GM23338 (cell line): ENCODE measurements at regions not wholly inside any gene's neighbourhood (a gene's known extent, or its start where the extent isn't known, plus 50 kb on each side); places are given as distances from the start of the nearest gene placed in this dataset.

ENCODE experiments used
- ATAC-seq: fragments of 200-7000 bp; cut with Tn5 transposase; 3 replicates; pipeline ENCODE4 v1.9.1; 2020
- DNase-seq: peaks from one replicate; pipeline ENCODE4 v3.0.0-alpha.2; 2015; ENCODE audit warnings: low spot score
- H2AFZ ChIP-seq: fragments of 200-600 bp; sonication (generic); 2 replicates; pipeline ENCODE4 v1.8.0; 2016; ENCODE audit warnings: antibody characterized with exemption, mild to moderate bottlenecking, moderate library complexity
- H3F3A ChIP-seq: fragments of 200-600 bp; sonication (generic); replicated peaks from 2 replicates; pipeline ENCODE4 v1.8.0; 2017; ENCODE audit warnings: antibody characterized with exemption, mixed run types, low read depth
- H3K27ac ChIP-seq: fragments of 200-600 bp; sonication (generic); 2 replicates; pipeline ENCODE4 v1.6.1; 2016; ENCODE audit warnings: low read depth
- H3K27me3 ChIP-seq: fragments of 200-600 bp; sonication (generic); 2 replicates; pipeline ENCODE4 v1.8.0; 2016; ENCODE audit warnings: mild to moderate bottlenecking, mixed run types, moderate library complexity; ENCODE audit not compliant: insufficient read depth
- H3K36me3 ChIP-seq: fragments of 200-600 bp; sonication (generic); 2 replicates; pipeline ENCODE4 v1.8.0; 2016; ENCODE audit warnings: mild to moderate bottlenecking; ENCODE audit not compliant: insufficient read depth
- H3K4me1 ChIP-seq: fragments of 200-600 bp; sonication (generic); 2 replicates; pipeline ENCODE4 v1.8.0; 2016; ENCODE audit warnings: mild to moderate bottlenecking, moderate library complexity; ENCODE audit not compliant: insufficient read depth
- H3K4me2 ChIP-seq: fragments of 200-600 bp; sonication (generic); 2 replicates; pipeline ENCODE4 v1.7.1; 2017; ENCODE audit warnings: mixed run types
- H3K4me3 ChIP-seq: fragments of 200-600 bp; sonication (generic); 2 replicates; pipeline ENCODE4 v1.6.1; 2016; ENCODE audit warnings: mixed run types
- H3K79me2 ChIP-seq: fragments of 200-600 bp; sonication (generic); replicated peaks from 2 replicates; pipeline ENCODE4 v1.8.0; 2017; ENCODE audit warnings: mild to moderate bottlenecking; ENCODE audit not compliant: insufficient read depth
- H3K9me2 ChIP-seq: fragments of 200-600 bp; sonication (generic); 2 replicates; pipeline ENCODE4 v1.8.0; 2017; ENCODE audit not compliant: insufficient read depth
- H4K20me1 ChIP-seq: fragments of 200-600 bp; sonication (generic); replicated peaks from 2 replicates; pipeline ENCODE4 v1.8.0; 2017; ENCODE audit warnings: mild to moderate bottlenecking; ENCODE audit not compliant: insufficient read depth
- H3K27ac Mint-ChIP-seq: 2 replicates; pipeline ENCODE4 v1.8.0; 2020; ENCODE audit warnings: inconsistent platforms, mild to moderate bottlenecking, moderate library complexity, mixed read lengths
- H3K27me3 Mint-ChIP-seq: 3 replicates; pipeline ENCODE4 v1.8.0; 2022; ENCODE audit warnings: low read depth, mild to moderate bottlenecking, moderate library complexity, mixed read lengths, inconsistent platforms; ENCODE audit not compliant: insufficient read depth, poor library complexity
- H3K36me3 Mint-ChIP-seq: 3 replicates; pipeline ENCODE4 v1.8.0; 2021; ENCODE audit warnings: low read depth, mild to moderate bottlenecking, inconsistent platforms, moderate library complexity, mixed read lengths
- H3K4me1 Mint-ChIP-seq: 3 replicates; pipeline ENCODE4 v1.8.0; 2020; ENCODE audit warnings: mild to moderate bottlenecking, inconsistent platforms, mixed read lengths
- H3K4me3 Mint-ChIP-seq: 3 replicates; pipeline ENCODE4 v1.8.0; 2021; ENCODE audit warnings: moderate library complexity, mild to moderate bottlenecking, inconsistent platforms, mixed read lengths
- H3K9me3 Mint-ChIP-seq: 3 replicates; pipeline ENCODE4 v1.8.0; 2020; ENCODE audit warnings: moderate library complexity, mild to moderate bottlenecking, inconsistent platforms, mixed read lengths
- CREB1 ChIP-seq: fragments of 250-450 bp; sonication (Bioruptor Pico); IDR thresholded peaks from 2 replicates; pipeline ENCODE4 v1.5.0; 2020; ENCODE audit warnings: low read depth, mild to moderate bottlenecking, moderate library complexity
- ETS1 ChIP-seq: IDR thresholded peaks from 2 replicates; pipeline ENCODE4 v1.6.1; 2016; ENCODE audit warnings: antibody characterized with exemption
- EZH2 ChIP-seq: fragments of 200-600 bp; sonication (generic); IDR thresholded peaks from one replicate; pipeline ENCODE4 v1.8.0; 2017; ENCODE audit warnings: antibody characterized with exemption, mild to moderate bottlenecking, low read depth; ENCODE audit not compliant: unreplicated experiment
- EZH2phosphoT487 ChIP-seq: fragments of 200-600 bp; sonication (generic); IDR thresholded peaks from one replicate; pipeline ENCODE4 v1.8.1; 2018; ENCODE audit warnings: antibody characterized with exemption; ENCODE audit not compliant: unreplicated experiment
- JUNB ChIP-seq: IDR thresholded peaks from one replicate; pipeline ENCODE4 v1.6.1; 2016; ENCODE audit warnings: antibody characterized with exemption; ENCODE audit not compliant: unreplicated experiment
- NANOG ChIP-seq: IDR thresholded peaks from 2 replicates; pipeline ENCODE4 v1.6.1; 2016; ENCODE audit warnings: antibody characterized with exemption, borderline replicate concordance
- POLR2AphosphoS5 ChIP-seq: IDR thresholded peaks from 2 replicates; pipeline ENCODE4 v1.6.1; 2016; ENCODE audit warnings: antibody characterized with exemption, low read depth
- STAT1 ChIP-seq: IDR thresholded peaks from one replicate; pipeline ENCODE4 v1.6.1; 2016; ENCODE audit warnings: antibody characterized with exemption; ENCODE audit not compliant: unreplicated experiment
- ZNF114 ChIP-seq: fragments of 250-450 bp; sonication (Bioruptor Pico); IDR thresholded peaks from 2 replicates; pipeline ENCODE4 v1.5.0; 2020; ENCODE audit warnings: mild to moderate bottlenecking, moderate library complexity
- ZNF331 ChIP-seq: fragments of 250-450 bp; sonication (Bioruptor Pico); IDR thresholded peaks from 2 replicates; pipeline ENCODE4 v1.5.0; 2020; ENCODE audit warnings: low read depth, mild to moderate bottlenecking, moderate library complexity
- TF ChIP-seq, protein P1 (sequence below), 2 experiments: fragments of 200-600 bp in 1 of 2; sonication (generic) in 1 of 2; conservative IDR thresholded peaks; 2 replicates each; pipeline versions ENCODE4 v1.5.1 to v1.6.1; 2016 to 2017; ENCODE audit warnings: antibody characterized with exemption in 2 of 2, low read depth in 2 of 2, mild to moderate bottlenecking in 2 of 2, moderate library complexity in 1 of 2
- TF ChIP-seq, protein P2 (sequence below): fragments of 250-450 bp; sonication (Bioruptor Pico); IDR thresholded peaks from 2 replicates; pipeline ENCODE4 v1.5.0; 2020; ENCODE audit warnings: mild to moderate bottlenecking, moderate library complexity
- TF ChIP-seq, protein P3 (sequence below): IDR thresholded peaks from one replicate; pipeline ENCODE4 v1.6.1; 2018; ENCODE audit warnings: antibody characterized with exemption; ENCODE audit not compliant: unreplicated experiment

GRCh38 chr16:87186876-87187533, 130.2 kb downstream of the C16orf95 start:
- Histone ChIP-seq H3K27me3 (no peaks in the 10 kb centered on the region), H3K4me2 (no peak overlapping the region), H3K27ac (no peak overlapping the region), H4K20me1 (no peaks in the 10 kb centered on the region), H3K36me3 (no peaks in the 10 kb centered on the region), H3K4me3 (no peak overlapping the region), H3F3A (peaks cover 11% of the 10 kb centered on the region), H2AFZ (no peak overlapping the region), H3K79me2 (no peaks in the 10 kb centered on the region), H3K4me1 (no peaks in the 10 kb centered on the region), H3K9me2 (no peaks in the 10 kb centered on the region)
- Mint-ChIP-seq H3K4me3 (no peak overlapping the region), H3K4me1 (peaks cover 15% of the 10 kb centered on the region), H3K36me3 (peaks cover 7% of the 10 kb centered on the region; the same call in 2 of the 3 replicates), H3K27me3 (peaks cover 11% of the 10 kb centered on the region), H3K9me3 (peaks cover 27% of the 10 kb centered on the region), H3K27ac (no peak overlapping the region)
- DNase-seq (no peak), ATAC-seq (no peak)
- TF ChIP-seq EZH2phosphoT487 (no peak), NANOG (no peak), POLR2AphosphoS5 (no peak), ZNF331 (CRISPR knock-in tag) (no peak), CREB1 (CRISPR knock-in tag) (no peak), ETS1 (no peak), EZH2 (no peak), JUNB (no peak), ZNF114 (CRISPR knock-in tag) (no peak), STAT1 (no peak)
- TF ChIP-seq, protein P1, sequence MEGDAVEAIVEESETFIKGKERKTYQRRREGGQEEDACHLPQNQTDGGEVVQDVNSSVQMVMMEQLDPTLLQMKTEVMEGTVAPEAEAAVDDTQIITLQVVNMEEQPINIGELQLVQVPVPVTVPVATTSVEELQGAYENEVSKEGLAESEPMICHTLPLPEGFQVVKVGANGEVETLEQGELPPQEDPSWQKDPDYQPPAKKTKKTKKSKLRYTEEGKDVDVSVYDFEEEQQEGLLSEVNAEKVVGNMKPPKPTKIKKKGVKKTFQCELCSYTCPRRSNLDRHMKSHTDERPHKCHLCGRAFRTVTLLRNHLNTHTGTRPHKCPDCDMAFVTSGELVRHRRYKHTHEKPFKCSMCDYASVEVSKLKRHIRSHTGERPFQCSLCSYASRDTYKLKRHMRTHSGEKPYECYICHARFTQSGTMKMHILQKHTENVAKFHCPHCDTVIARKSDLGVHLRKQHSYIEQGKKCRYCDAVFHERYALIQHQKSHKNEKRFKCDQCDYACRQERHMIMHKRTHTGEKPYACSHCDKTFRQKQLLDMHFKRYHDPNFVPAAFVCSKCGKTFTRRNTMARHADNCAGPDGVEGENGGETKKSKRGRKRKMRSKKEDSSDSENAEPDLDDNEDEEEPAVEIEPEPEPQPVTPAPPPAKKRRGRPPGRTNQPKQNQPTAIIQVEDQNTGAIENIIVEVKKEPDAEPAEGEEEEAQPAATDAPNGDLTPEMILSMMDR (conservative IDR thresholded peaks at IDR 0.05; ENCODE audit: low read depth in 2 of 2), result no peak
- TF ChIP-seq, protein P2, sequence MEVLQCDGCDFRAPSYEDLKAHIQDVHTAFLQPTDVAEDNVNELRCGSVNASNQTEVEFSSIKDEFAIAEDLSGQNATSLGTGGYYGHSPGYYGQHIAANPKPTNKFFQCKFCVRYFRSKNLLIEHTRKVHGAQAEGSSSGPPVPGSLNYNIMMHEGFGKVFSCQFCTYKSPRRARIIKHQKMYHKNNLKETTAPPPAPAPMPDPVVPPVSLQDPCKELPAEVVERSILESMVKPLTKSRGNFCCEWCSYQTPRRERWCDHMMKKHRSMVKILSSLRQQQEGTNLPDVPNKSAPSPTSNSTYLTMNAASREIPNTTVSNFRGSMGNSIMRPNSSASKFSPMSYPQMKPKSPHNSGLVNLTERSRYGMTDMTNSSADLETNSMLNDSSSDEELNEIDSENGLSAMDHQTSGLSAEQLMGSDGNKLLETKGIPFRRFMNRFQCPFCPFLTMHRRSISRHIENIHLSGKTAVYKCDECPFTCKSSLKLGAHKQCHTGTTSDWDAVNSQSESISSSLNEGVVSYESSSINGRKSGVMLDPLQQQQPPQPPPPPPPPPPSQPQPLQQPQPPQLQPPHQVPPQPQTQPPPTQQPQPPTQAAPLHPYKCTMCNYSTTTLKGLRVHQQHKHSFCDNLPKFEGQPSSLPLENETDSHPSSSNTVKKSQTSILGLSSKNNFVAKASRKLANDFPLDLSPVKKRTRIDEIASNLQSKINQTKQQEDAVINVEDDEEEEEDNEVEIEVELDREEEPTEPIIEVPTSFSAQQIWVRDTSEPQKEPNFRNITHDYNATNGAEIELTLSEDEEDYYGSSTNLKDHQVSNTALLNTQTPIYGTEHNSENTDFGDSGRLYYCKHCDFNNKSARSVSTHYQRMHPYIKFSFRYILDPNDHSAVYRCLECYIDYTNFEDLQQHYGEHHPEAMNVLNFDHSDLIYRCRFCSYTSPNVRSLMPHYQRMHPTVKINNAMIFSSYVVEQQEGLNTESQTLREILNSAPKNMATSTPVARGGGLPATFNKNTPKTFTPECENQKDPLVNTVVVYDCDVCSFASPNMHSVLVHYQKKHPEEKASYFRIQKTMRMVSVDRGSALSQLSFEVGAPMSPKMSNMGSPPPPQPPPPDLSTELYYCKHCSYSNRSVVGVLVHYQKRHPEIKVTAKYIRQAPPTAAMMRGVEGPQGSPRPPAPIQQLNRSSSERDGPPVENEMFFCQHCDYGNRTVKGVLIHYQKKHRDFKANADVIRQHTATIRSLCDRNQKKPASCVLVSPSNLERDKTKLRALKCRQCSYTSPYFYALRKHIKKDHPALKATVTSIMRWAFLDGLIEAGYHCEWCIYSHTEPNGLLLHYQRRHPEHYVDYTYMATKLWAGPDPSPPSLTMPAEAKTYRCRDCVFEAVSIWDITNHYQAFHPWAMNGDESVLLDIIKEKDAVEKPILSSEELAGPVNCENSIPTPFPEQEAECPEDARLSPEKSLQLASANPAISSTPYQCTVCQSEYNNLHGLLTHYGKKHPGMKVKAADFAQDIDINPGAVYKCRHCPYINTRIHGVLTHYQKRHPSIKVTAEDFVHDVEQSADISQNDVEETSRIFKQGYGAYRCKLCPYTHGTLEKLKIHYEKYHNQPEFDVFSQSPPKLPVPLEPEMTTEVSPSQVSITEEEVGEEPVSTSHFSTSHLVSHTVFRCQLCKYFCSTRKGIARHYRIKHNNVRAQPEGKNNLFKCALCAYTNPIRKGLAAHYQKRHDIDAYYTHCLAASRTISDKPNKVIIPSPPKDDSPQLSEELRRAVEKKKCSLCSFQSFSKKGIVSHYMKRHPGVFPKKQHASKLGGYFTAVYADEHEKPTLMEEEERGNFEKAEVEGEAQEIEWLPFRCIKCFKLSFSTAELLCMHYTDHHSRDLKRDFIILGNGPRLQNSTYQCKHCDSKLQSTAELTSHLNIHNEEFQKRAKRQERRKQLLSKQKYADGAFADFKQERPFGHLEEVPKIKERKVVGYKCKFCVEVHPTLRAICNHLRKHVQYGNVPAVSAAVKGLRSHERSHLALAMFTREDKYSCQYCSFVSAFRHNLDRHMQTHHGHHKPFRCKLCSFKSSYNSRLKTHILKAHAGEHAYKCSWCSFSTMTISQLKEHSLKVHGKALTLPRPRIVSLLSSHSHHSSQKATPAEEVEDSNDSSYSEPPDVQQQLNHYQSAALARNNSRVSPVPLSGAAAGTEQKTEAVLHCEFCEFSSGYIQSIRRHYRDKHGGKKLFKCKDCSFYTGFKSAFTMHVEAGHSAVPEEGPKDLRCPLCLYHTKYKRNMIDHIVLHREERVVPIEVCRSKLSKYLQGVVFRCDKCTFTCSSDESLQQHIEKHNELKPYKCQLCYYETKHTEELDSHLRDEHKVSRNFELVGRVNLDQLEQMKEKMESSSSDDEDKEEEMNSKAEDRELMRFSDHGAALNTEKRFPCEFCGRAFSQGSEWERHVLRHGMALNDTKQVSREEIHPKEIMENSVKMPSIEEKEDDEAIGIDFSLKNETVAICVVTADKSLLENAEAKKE, result no peak
- TF ChIP-seq, protein P3, sequence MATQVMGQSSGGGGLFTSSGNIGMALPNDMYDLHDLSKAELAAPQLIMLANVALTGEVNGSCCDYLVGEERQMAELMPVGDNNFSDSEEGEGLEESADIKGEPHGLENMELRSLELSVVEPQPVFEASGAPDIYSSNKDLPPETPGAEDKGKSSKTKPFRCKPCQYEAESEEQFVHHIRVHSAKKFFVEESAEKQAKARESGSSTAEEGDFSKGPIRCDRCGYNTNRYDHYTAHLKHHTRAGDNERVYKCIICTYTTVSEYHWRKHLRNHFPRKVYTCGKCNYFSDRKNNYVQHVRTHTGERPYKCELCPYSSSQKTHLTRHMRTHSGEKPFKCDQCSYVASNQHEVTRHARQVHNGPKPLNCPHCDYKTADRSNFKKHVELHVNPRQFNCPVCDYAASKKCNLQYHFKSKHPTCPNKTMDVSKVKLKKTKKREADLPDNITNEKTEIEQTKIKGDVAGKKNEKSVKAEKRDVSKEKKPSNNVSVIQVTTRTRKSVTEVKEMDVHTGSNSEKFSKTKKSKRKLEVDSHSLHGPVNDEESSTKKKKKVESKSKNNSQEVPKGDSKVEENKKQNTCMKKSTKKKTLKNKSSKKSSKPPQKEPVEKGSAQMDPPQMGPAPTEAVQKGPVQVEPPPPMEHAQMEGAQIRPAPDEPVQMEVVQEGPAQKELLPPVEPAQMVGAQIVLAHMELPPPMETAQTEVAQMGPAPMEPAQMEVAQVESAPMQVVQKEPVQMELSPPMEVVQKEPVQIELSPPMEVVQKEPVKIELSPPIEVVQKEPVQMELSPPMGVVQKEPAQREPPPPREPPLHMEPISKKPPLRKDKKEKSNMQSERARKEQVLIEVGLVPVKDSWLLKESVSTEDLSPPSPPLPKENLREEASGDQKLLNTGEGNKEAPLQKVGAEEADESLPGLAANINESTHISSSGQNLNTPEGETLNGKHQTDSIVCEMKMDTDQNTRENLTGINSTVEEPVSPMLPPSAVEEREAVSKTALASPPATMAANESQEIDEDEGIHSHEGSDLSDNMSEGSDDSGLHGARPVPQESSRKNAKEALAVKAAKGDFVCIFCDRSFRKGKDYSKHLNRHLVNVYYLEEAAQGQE, result no peak
